ENCODE measurements at regions not wholly inside any gene's neighbourhood (a gene's known extent, or its start where the extent isn't known, plus 50 kb on each side); places are given as distances from the start of the nearest gene placed in this dataset.

DNA sequence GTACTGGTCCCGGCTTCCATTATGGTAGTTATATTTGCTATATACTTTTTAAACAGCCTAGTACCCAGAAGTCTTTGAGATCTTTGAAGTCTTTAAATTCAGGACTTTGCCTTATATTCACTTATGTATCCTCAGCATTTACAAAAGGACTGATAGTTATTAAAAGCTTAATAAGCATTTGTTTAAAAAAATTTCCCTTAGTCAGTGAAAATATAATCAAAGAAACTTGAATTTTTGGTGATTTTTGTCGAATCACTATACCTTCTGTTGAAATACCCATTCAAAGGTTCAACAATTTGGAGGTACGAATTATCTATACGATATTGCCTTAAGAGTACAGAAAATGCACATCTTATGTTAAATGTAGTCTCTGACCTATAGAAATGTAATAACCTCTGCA, 721.4 kb downstream of the NSUN3 start:
- Histone ChIP-seq H3K79me2 (ENCODE audit: insufficient read depth, low read length) (no peaks in the 10 kb centered on the region), H3K4me2 (ENCODE audit: low read length) (no peak overlapping the region), H3K4me3 (replicated peaks in 1 of 2; ENCODE audit: low read depth in 1 of 2, low read length in 2 of 2) (no peak overlapping the region), H3K9ac (ENCODE audit: low read length) (no peak overlapping the region), H4K20me1 (ENCODE audit: insufficient read depth) (no peaks in the 10 kb centered on the region), H3K27ac (ENCODE audit: low read depth, low read length) (no peak overlapping the region), H3K36me3 (ENCODE audit: control insufficient read depth in 1 of 2, insufficient read depth in 2 of 2, low read length in 2 of 2) (no peaks in the 10 kb centered on the region), H3K27me3 (ENCODE audit: insufficient read depth, low read length) (no peaks in the 10 kb centered on the region), H3K9me2 (ENCODE audit: insufficient read depth) (no peaks in the 10 kb centered on the region), H3K4me1 (ENCODE audit: control insufficient read depth in 1 of 2, insufficient read depth in 2 of 2, low read length in 2 of 2) (no peaks in the 10 kb centered on the region), H3K9me3 (ENCODE audit: control insufficient read depth in 1 of 2, insufficient read depth in 1 of 2, low read depth in 1 of 2, low read length in 2 of 2) (peaks cover 18 to 27% of the 10 kb centered on the region in 2 experiments; a peak in 2 of 4 replicates), H2AFZ (ENCODE audit: low read depth, low read length, poor library complexity, severe bottlenecking) (no peak overlapping the region)
- ChIA-PET RAD21 (ENCODE audit: low non-redundant PET in 1 of 2, low total read pairs in 2 of 2, uncharacterized antibody in 2 of 2, unreplicated experiment in 2 of 2) (no interaction called here), POLR2A (no interaction called here), CTCF (no interaction called here)
- intact Hi-C loops (cut with micrococcal nuclease): no loop called here
- DNase-seq (ENCODE audit: low read depth, low spot score) (no peak), ATAC-seq (no peak)
- TF ChIP-seq ZNF274 (IDR thresholded peaks at IDR 0.05; ENCODE audit: low read depth, low read length): no peak
- no peak for TF ChIP-seq POLR2AphosphoS5 (IDR thresholded peaks at IDR 0.05; ENCODE audit: low read depth, low read length)
- no peak for TF ChIP-seq JUND (IDR thresholded peaks at IDR 0.05)
- TF ChIP-seq YY1 (IDR thresholded peaks at IDR 0.05; ENCODE audit: extremely low read depth, insufficient replicate concordance, low read depth, low read length): no peak
- no peak for TF ChIP-seq CEBPB (IDR thresholded peaks at IDR 0.05; ENCODE audit: low read depth)
- no TSS peak for BruUV-seq (replicated peaks)

GRCh38 chr3:94787066-94787465, 724.2 kb downstream of the NSUN3 start:
- H3K36me3 ChIP-seq (ENCODE audit: control insufficient read depth in 1 of 2, insufficient read depth in 2 of 2, low read length in 2 of 2): no peaks in the 10 kb centered on the region
- no peaks in the 10 kb centered on the region for H3K9me2 ChIP-seq (ENCODE audit: insufficient read depth)
- RAD21 ChIA-PET (ENCODE audit: low non-redundant PET in 1 of 2, low total read pairs in 2 of 2, uncharacterized antibody in 2 of 2, unreplicated experiment in 2 of 2): no interaction called here
- intact Hi-C loops (cut with micrococcal nuclease): no loop called here
- H3K79me2 ChIP-seq (ENCODE audit: insufficient read depth, low read length): no peaks in the 10 kb centered on the region
- H3K4me3 ChIP-seq (replicated peaks in 1 of 2; ENCODE audit: low read depth in 1 of 2, low read length in 2 of 2): no peak overlapping the region
- BruUV-seq (replicated peaks): no TSS peak
- no peak for DNase-seq (ENCODE audit: low read depth, low spot score)
- H3K4me2 ChIP-seq (ENCODE audit: low read length): no peak overlapping the region
- POLR2A ChIA-PET: no interaction called here
- no peaks in the 10 kb centered on the region for H3K4me1 ChIP-seq (ENCODE audit: control insufficient read depth in 1 of 2, insufficient read depth in 2 of 2, low read length in 2 of 2)
- no peaks in the 10 kb centered on the region for H4K20me1 ChIP-seq (ENCODE audit: insufficient read depth)
- H3K27me3 ChIP-seq (ENCODE audit: insufficient read depth, low read length): no peaks in the 10 kb centered on the region
- no peak for TF ChIP-seq CBX3 (IDR thresholded peaks at IDR 0.05; ENCODE audit: low read depth)
- TF ChIP-seq POLR2AphosphoS5 (IDR thresholded peaks at IDR 0.05; ENCODE audit: low read depth, low read length): no peak
- no peak for TF ChIP-seq ELF1 (IDR thresholded peaks at IDR 0.05; ENCODE audit: borderline replicate concordance, low read depth)
- no peak for TF ChIP-seq EZH2phosphoT487 (IDR thresholded peaks at IDR 0.05; ENCODE audit: borderline replicate concordance)
- no peak for TF ChIP-seq SRF (IDR thresholded peaks at IDR 0.05; ENCODE audit: low read depth)
- TF ChIP-seq SIN3A (IDR thresholded peaks at IDR 0.05; ENCODE audit: low read depth): no peak
- TF ChIP-seq SP1 (IDR thresholded peaks at IDR 0.05; ENCODE audit: low read depth): no peak
- no peak for TF ChIP-seq ZFX (IDR thresholded peaks at IDR 0.05)
- no peak for TF ChIP-seq ZBTB33 (IDR thresholded peaks at IDR 0.05; ENCODE audit: extremely low read depth, insufficient replicate concordance, low read length)
- no peak overlapping the region for H3K9ac ChIP-seq (ENCODE audit: low read length)
- peaks cover 18 to 22% of the 10 kb centered on the region in 2 experiments; a peak in 2 of 4 replicates for H3K9me3 ChIP-seq (ENCODE audit: control insufficient read depth in 1 of 2, insufficient read depth in 1 of 2, low read depth in 1 of 2, low read length in 2 of 2)
- no peak overlapping the region for H3K27ac ChIP-seq (ENCODE audit: low read depth, low read length)
- H2AFZ ChIP-seq (ENCODE audit: low read depth, low read length, poor library complexity, severe bottlenecking): no peak overlapping the region
- no peak for ATAC-seq
- CTCF ChIA-PET: no interaction called here
